NCI-H2107 (cell line): ENCODE measurements at regions not wholly inside any gene's neighbourhood (a gene's known extent, or its start where the extent isn't known, plus 50 kb on each side); places are given as distances from the start of the nearest gene placed in this dataset.

Experiments
- DNase-seq: peaks from one replicate; lab custom pipeline; 2025; lab: John Stamatoyannopoulos, UW

GRCh38 chr20:11083841-11084240 is 410.0 kb upstream of the JAG1 start:
- no peak for DNase-seq

DNA sequence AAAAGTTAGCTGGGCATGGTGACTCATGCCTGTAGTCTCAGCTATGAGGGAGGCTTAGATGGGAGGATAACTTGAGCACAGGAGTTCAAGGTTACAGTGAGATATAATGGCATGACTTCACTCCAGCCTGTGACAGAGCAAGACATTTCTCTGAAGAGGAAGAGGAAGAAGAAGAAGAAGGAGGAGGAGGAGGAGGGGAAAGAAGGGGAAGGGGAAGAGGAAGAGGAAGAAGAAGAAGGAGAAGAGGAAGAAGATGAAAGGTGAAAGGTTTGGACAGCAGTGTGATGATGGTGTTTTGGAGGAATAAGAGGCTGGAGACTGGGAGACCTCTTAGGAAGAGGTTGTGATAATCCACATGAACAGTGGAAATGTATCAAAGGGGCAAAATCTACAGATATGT is 410.7 kb upstream of the JAG1 start:
- DNase-seq: no peak

- no peak for DNase-seq
These were observed 413.2 kb upstream of the JAG1 start for GRCh38 chr20:11086970-11087369.

- DNase-seq: no peak
These were observed 417.0 kb upstream of the JAG1 start for GRCh38 chr20:11090751-11091150.

DNA sequence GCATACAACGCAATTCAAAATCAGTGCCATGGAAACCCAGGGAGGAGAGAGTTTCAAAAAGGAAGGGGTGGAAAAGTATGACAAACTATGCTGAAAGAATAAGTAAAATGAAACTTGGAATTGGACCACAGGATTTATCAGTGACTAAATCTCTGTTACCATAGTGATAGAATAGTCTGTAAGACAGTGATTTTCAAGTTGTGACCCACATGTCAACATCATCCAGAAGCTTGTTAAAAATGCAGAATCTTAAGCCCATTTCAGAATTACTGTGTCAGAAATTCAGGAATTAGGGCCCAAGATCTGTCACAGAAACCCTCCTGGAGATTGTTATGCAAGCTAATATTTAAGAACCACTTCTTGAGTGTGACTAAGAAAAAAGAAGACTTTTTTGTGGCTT is 417.7 kb upstream of the JAG1 start:
- no peak for DNase-seq

- DNase-seq: no peak
These were observed 418.4 kb upstream of the JAG1 start for GRCh38 chr20:11092151-11092550.

DNA sequence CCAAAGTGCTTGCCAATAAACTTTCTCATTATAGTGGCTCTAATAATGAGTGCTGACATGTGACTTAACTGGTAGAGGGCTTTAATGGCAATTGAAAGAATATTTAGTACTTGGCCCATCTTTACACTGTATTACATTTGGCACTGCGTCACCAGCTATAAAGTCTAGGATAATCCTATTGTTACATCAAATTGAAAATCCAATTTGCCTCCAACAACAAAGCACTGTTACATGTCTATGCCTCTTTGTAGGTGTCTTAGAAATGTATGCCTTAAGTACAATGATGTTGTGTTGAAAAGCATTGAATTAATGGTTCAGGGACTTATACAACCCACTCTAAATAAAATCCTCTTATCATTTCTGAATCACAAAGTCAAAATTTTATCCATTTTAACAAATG is 420.4 kb upstream of the JAG1 start:
- no peak for DNase-seq

GRCh38 chr20:11094711-11095110 is 420.9 kb upstream of the JAG1 start:
- DNase-seq: no peak

DNA sequence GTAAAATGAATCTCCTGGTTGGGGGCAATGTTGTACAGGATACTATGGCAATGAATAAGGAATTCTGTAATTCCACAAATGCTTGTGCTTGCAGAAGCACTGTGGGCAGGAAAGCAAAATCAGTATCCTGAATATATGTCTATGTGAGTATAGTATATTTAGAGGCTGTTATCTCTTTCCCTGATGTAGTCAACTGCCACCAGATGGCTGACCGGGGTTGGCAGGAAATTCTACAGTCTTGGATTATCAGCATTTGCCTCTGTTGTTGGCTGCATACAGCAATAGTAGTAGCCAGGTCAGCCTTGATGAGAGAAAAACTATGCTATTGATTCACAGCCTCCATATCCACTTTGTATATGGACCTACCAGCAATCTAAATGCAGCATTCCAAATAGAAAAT is 425.1 kb upstream of the JAG1 start:
- DNase-seq: no peak

GRCh38 chr20:11101243-11101642 is 427.4 kb upstream of the JAG1 start:
- no peak for DNase-seq

GRCh38 chr20:11101696-11102095 is 427.9 kb upstream of the JAG1 start:
- no peak for DNase-seq

DNA sequence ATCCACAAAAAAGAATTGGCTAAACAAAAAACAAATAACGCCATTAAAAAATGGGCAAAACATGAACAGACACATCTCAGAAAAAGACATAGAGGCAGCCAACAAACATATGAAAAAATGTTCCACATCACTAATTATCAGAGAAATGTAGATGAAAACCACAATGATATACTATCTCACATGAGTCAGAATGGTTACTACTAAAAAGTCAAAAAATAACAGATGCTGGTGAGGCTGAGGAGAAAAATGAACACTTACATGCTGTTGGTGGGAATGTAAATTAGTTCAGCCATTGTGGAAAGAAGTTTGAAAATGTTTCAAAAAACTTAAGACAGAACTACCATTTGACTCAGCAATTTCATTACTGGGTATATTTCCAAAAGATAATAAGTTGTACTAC is 430.1 kb upstream of the JAG1 start:
- DNase-seq: no peak

DNA sequence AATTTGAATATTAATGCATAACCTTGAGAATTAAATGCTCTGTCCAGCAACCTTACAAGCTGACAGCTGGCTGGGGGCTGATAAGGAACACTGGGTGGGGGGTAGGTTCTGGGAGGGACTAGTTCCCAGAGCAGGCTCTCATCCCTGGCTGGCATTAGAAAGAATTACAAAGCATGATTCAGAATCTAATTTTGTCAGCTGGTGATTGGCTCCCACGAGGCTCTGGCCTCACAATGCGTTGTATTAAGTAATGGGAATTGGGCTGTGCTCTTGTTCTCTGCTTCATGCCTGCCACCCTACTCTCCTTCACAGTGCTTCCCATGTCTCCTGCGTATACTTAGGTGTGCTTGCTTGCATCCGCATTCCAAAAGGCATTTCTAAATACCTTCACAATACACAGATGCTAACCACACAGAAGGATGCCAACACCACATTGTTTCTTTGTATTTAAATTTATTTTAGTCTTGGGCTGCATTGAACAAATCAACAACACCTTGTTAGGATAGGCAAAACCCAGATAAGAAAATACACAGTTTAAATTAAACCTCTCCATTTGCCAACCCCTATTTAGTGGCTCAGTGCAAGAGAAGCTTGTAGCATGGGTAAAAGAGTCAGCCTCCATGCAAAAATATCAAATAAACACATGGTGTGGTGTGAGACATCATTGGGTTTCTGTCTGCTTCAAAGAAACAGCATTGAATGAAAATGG is 434.5 kb upstream of the JAG1 start:
- no peak for DNase-seq

GRCh38 chr20:11110535-11110934 is 436.7 kb upstream of the JAG1 start:
- no peak for DNase-seq

GRCh38 chr20:11111191-11111590 is 437.4 kb upstream of the JAG1 start:
- no peak for DNase-seq

DNA sequence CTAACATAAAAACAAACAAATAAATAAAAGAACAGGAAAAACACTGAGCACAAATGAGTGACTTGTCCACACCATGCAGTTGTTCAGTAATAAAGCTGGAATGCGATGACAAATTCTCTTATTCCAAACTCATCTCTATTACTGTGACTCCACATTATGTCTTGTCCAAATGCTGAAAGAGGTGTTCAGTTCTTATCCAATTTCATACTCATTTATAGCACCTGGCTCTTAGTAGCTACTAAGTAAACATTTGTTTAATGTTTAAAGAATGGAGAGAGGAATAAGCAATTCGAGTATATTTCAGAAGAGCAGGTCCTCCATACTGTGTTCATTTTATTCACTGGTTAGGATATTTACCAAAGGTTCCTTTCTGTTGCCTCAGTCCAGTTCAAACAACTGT is 439.0 kb upstream of the JAG1 start:
- no peak for DNase-seq

DNA sequence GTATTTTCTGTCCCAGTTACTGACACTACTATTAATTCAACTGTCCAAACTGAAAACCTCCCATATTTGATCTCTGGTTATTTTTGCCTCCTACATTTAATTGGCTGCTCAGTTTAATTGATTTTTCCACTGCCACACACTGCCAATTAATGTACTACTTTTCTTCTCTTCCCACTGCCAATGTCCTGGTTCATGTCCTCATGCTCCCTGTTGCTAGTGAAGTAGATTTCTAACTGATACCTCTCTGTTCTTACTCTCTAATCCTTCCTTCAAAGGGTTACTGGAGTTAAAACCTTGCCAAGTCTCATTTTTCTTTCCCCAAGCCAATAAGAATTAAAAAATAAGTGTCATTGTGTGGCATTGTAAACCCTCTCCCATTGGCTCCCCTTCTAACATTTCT is 440.6 kb upstream of the JAG1 start:
- no peak for DNase-seq

- no peak for DNase-seq
These were observed 444.2 kb upstream of the JAG1 start for GRCh38 chr20:11117808-11118528.

DNA sequence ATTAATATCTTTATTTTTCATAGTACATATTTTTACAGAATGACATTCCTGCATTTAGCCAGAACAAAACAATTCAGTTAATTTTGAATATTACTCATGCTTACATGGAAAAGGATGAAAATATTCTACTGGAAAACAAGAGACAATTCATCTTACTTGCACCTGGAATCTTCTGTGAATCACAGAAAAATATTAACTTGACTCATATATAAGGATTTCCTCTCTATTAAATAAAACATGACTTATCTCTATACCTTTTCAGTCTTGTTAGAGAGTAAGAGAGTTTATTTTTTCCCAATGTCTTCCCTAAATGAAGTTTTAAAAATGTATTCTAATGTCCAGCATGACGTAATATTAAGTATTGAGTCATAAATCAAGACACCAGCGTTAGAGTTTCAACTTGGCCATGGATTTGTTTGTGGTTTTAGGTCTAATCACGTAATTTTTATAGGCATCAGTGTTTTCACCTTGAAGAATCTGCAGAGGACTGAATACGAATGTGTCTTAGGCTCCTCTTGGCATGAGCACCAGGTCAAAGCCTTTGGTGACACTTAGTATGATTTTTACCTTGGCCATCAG is 445.1 kb upstream of the JAG1 start:
- no peak for DNase-seq

GRCh38 chr20:11119573-11119972 is 445.8 kb upstream of the JAG1 start:
- no peak for DNase-seq

DNA sequence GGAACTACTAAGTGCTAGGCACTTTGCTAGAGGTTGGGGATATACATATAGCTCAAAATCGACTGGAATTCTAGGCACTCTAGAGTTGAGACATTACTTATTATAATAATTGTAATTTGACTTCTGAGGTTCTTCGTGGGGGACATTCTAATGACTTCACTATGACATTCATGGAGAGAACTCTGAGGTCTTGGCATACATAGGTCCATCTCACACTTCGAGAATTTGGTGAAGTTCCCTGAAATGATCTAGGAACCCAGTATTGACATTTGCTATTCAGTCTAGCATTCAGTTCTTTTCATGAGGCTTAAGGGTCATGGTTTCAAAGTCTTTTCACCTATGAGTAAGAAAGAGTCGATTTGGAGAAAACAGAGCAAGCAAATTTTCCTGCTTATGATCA is 446.6 kb upstream of the JAG1 start:
- no peak for DNase-seq

- DNase-seq: no peak
These were observed 451.2 kb upstream of the JAG1 start for GRCh38 chr20:11124849-11125505.

- DNase-seq: no peak
These were observed 454.5 kb upstream of the JAG1 start for GRCh38 chr20:11128220-11128718.
